HepG2 (cell line): ENCODE measurements at regions not wholly inside any gene's neighbourhood (a gene's known extent, or its start where the extent isn't known, plus 50 kb on each side); places are given as distances from the start of the nearest gene placed in this dataset.

ENCODE experiments used
- ATAC-seq: fragments of 200-7000 bp; cut with Tn5 transposase; 3 replicates; pipeline ENCODE4 v1.9.1; 2020; ENCODE audit warnings: mild to moderate bottlenecking, moderate library complexity
- BruUV-seq: library from RNA; stranded (reverse); fragments of 400-500 nt; replicated peaks from 2 replicates; lab custom pipeline; 2021; lab: Mats Ljungman, UMichigan
- CTCF ChIA-PET: fragments of 300-600 bp; formaldehyde crosslinking; extraction: SDS; loops from one replicate; lab custom pipeline; 2021; ENCODE audit warnings: low total read pairs, inconsistent platforms, low intra/inter-chr PET ratio; lab: Yijun Ruan, JAX
- POLR2A ChIA-PET: fragments of 350-600 bp; sonication (Branson Sonifier 250); formaldehyde crosslinking; loops from one replicate; lab custom pipeline; 2020; ENCODE audit warnings: antibody characterized with exemption, inconsistent platforms; lab: Yijun Ruan, JAX
- DNase-seq: peaks from one replicate; pipeline ENCODE4 v3.0.0-alpha.2; 2015; ENCODE audit warnings: low spot score
- FAIRE-seq: peaks from 3 replicates; lab custom pipeline; 2011; peaks lifted over from hg19 to GRCh38; lab: Jason Lieb, UNC
- H2AFZ ChIP-seq: one replicate; pipeline ENCODE4 v1.6.1; 2011; ENCODE audit warnings: low read length, inconsistent platforms
- H3K27ac ChIP-seq: fragments of 300-600 bp; 3 replicates; pipeline ENCODE4 v1.8.0; 2011; ENCODE audit warnings: mixed run types, mild to moderate bottlenecking, mixed read lengths, low read length, inconsistent platforms; ENCODE audit not compliant: insufficient read depth; ENCODE audit errors: extremely low read length
- H3K27me3 ChIP-seq, 2 experiments: fragments of 200-600 bp in 1 of 2; 2 replicates in 1 of 2; 3 replicates in 1 of 2; pipeline versions ENCODE4 v1.6.0 to v1.8.0; 2011; ENCODE audit warnings: low read length in 2 of 2, mild to moderate bottlenecking in 2 of 2, moderate library complexity in 2 of 2, inconsistent platforms in 1 of 2; ENCODE audit not compliant: insufficient read depth in 2 of 2, control insufficient read depth in 1 of 2
- H3K36me3 ChIP-seq, 2 experiments: fragments of 200-600 bp in 1 of 2; replicated peaks in 1 of 2; 2 replicates in 1 of 2; 3 replicates in 1 of 2; pipeline versions ENCODE4 v1.5.1 to v1.8.0; 2011; ENCODE audit warnings: low read length in 2 of 2, inconsistent platforms in 1 of 2; ENCODE audit not compliant: insufficient read depth in 2 of 2, control insufficient read depth in 1 of 2
- H3K4me1 ChIP-seq: 2 replicates; pipeline ENCODE4 v1.5.1; 2012; ENCODE audit warnings: low read length, inconsistent platforms; ENCODE audit not compliant: insufficient read depth
- H3K4me2 ChIP-seq: 2 replicates; pipeline ENCODE4 v1.6.0; 2011; ENCODE audit warnings: low read depth, low read length, inconsistent platforms
- H3K4me3 ChIP-seq, 3 experiments: fragments of 200-600 bp in 1 of 3; sonication (generic), shearing (Covaris generic) in 1 of 3; replicated peaks in 1 of 3; 2 replicates each; pipeline ENCODE4 v1.5.1; 2011 to 2016; ENCODE audit warnings: low read length in 3 of 3, inconsistent platforms in 2 of 3, low read depth in 2 of 3, mild to moderate bottlenecking in 2 of 3, control low read depth in 1 of 3, mixed read lengths in 1 of 3; ENCODE audit not compliant: insufficient read depth in 1 of 3
- H3K79me2 ChIP-seq: one replicate; pipeline ENCODE4 v1.6.1; 2011; ENCODE audit warnings: low read length, inconsistent platforms; ENCODE audit not compliant: insufficient read depth
- H3K9ac ChIP-seq: 2 replicates; pipeline ENCODE4 v1.6.0; 2011; ENCODE audit warnings: mild to moderate bottlenecking, low read depth, low read length, inconsistent platforms; ENCODE audit not compliant: insufficient read depth
- H3K9me3 ChIP-seq: 2 replicates; pipeline ENCODE4 v1.5.1; 2012; ENCODE audit warnings: mild to moderate bottlenecking, low read length
- H4K20me1 ChIP-seq: 2 replicates; pipeline ENCODE4 v1.6.0; 2011; ENCODE audit warnings: inconsistent platforms, mild to moderate bottlenecking, low read length, moderate library complexity; ENCODE audit not compliant: insufficient read depth
- CENPT ChIP-seq: sonication (generic); formaldehyde crosslinking; IDR thresholded peaks from 2 replicates; pipeline ENCODE4 v1.8.0; 2022; ENCODE audit warnings: low read depth, mild to moderate bottlenecking, moderate library complexity, missing genetic modification reagents
- DNMT3B ChIP-seq: conservative IDR thresholded peaks from 2 replicates; pipeline ENCODE4 v1.6.1; 2016; ENCODE audit warnings: missing biosample characterization, control low read depth
- PHF20 ChIP-seq: sonication (generic); formaldehyde crosslinking; IDR thresholded peaks from 2 replicates; pipeline ENCODE4 v1.5.0; 2020; ENCODE audit warnings: mild to moderate bottlenecking, missing genetic modification reagents
- PHF8 ChIP-seq: sonication (generic); formaldehyde crosslinking; IDR thresholded peaks from 2 replicates; pipeline ENCODE4 v1.5.0; 2020; ENCODE audit warnings: missing genetic modification reagents
- POLR2A ChIP-seq, 2 experiments: IDR thresholded peaks; 2 replicates each; pipeline ENCODE4 v1.6.1; 2011; ENCODE audit warnings: low read depth in 2 of 2, low read length in 2 of 2, mild to moderate bottlenecking in 1 of 2, moderate library complexity in 1 of 2; ENCODE audit not compliant: insufficient read depth in 1 of 2
- SSRP1 ChIP-seq: IDR thresholded peaks from 2 replicates; pipeline ENCODE4 v1.6.1; 2016; ENCODE audit warnings: control low read depth
- U2AF2 ChIP-seq: fragments of 200-400 bp; formaldehyde crosslinking; IDR thresholded peaks from 2 replicates; pipeline ENCODE4 v1.6.1; 2017; ENCODE audit warnings: low read depth, mild to moderate bottlenecking, low read length
- ZNF605 ChIP-seq: sonication (generic); formaldehyde crosslinking; IDR thresholded peaks from 2 replicates; pipeline ENCODE4 v1.8.0; 2022; ENCODE audit warnings: mild to moderate bottlenecking, missing genetic modification reagents
- ZNF775 ChIP-seq: sonication (generic); formaldehyde crosslinking; IDR thresholded peaks from 2 replicates; pipeline ENCODE4 v1.4.0; 2020; ENCODE audit warnings: missing genetic modification reagents, mild to moderate bottlenecking, moderate library complexity, borderline replicate concordance
- ZNF850 ChIP-seq: sonication (generic); formaldehyde crosslinking; conservative IDR thresholded peaks from 2 replicates; pipeline ENCODE4 v1.9.0; 2021; ENCODE audit warnings: mild to moderate bottlenecking, missing genetic modification reagents
- WGBS: methylation state at CpG from one replicate; pipeline ENCODE4 v1.1.6; 2017; ENCODE audit warnings: low lambda C conversion rate; 5-methylcytosine and 5-hydroxymethylcytosine counted together
- in situ Hi-C: cut with HindIII; loops from 2 replicates; pipeline ENCODE4 v1.10.0; 2017; ENCODE audit warnings: low pct_unique_long_range_greater_than_20kb; ENCODE audit not compliant: extremely low pct_ligation_motif_present
- intact Hi-C: fragments of 100-400 bp; cut with micrococcal nuclease; formaldehyde crosslinking; loops from one replicate; pipeline ENCODE4 v1.10.0; 2022; ENCODE audit not compliant: unreplicated experiment
- TF ChIP-seq, protein P1 (sequence below): sonication (generic); formaldehyde crosslinking; IDR thresholded peaks from 2 replicates; pipeline ENCODE4 v1.8.1; 2023; ENCODE audit warnings: mild to moderate bottlenecking, missing genetic modification reagents
- TF ChIP-seq, protein P2 (sequence below): sonication (generic); formaldehyde crosslinking; IDR thresholded peaks from 2 replicates; pipeline ENCODE4 v1.8.0; 2022; ENCODE audit warnings: mild to moderate bottlenecking, missing genetic modification reagents; ENCODE audit not compliant: insufficient replicate concordance
- TF ChIP-seq, protein P3 (sequence below): conservative IDR thresholded peaks from 2 replicates; pipeline ENCODE4 v1.6.1; 2018; ENCODE audit warnings: missing genetic modification reagents
- TF ChIP-seq, protein P4 (sequence below): sonication (generic); formaldehyde crosslinking; IDR thresholded peaks from 2 replicates; pipeline ENCODE4; 2020; ENCODE audit warnings: missing genetic modification reagents, mild to moderate bottlenecking, borderline replicate concordance

DNA sequence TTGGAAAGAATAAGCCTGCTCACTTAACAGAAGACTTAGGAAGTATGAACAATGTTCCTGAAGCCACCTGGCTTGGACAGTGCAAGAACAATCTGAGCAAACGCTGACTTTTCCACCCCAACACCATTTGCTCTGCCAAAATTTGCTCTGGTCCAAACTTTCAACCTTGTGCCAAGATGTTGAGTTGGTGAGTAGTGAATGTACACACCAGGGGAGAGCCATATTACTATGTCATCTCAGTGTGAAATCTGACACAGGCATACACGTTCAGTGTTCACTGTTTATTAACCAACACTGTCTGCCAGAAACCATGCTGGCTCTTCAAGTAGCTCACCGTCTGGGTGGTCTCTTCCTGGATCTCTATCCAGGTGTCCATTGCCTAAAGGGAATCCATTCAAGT lies 152.9 kb upstream of the LPP start:
- H3K9me3 ChIP-seq: no peaks in the 10 kb centered on the region
- H3K27me3 ChIP-seq: no peaks in the 10 kb centered on the region
- no peak overlapping the region for H2AFZ ChIP-seq
- in situ Hi-C loops: loop anchor here (10.0 kb wide), 1 partner anchor 256 kb away; the partner anchor contains the start of gene BCL6
- peak overlapping the region in 1 of 3 experiments; percentile 20; a peak in 1 of 6 replicates for H3K4me3 ChIP-seq
- H3K4me2 ChIP-seq: peak overlapping the region; percentile 72
- DNase-seq (no peak), FAIRE-seq (no peak), ATAC-seq (no peak)
- no peaks in the 10 kb centered on the region for H4K20me1 ChIP-seq
- WGBS: 9% methylated on average over 3 of the region's 3 CpGs
- BruUV-seq: no TSS peak
- intact Hi-C loops: loop anchor here (10.0 kb wide), 1 partner anchor 86 kb away; no protein-coding TSS in a partner anchor
- ChIA-PET POLR2A (interaction anchor here (1.0 to 4.9 kb wide), 7 partner anchors 18 to 294 kb away, joined by 3 to 64 read pairs (median 18); partner anchors contain the start of gene BCL6), CTCF (no interaction called here)
- H3K79me2 ChIP-seq: peaks cover 11% of the 10 kb centered on the region
- H3K27ac ChIP-seq: peak overlapping the region; percentile 90
- H3K36me3 ChIP-seq: no peaks in the 10 kb centered on the region
- H3K9ac ChIP-seq: peak overlapping the region; percentile 72
- peaks cover 99% of the 10 kb centered on the region for H3K4me1 ChIP-seq
- TF ChIP-seq ZNF775 (CRISPR knock-in tag) (peak; percentile 38; the same call in 1 of the 2 replicates), CENPT (no peak), ZNF605 (CRISPR knock-in tag) (0 out of 2 replicates have a peak, but pooled peaks have one; percentile 10), POLR2A (IDR thresholded peaks at IDR 0.05; ENCODE audit: insufficient read depth in 1 of 2, low read depth in 2 of 2, low read length in 2 of 2) (peak in 1 of 2 experiments; percentile 23; a peak in 1 of 4 replicates), SSRP1 (0 out of 2 replicates have a peak, but pooled peaks have one; percentile 34), U2AF2 (no peak), PHF8 (CRISPR knock-in tag) (0 out of 2 replicates have a peak, but pooled peaks have one; percentile 4), DNMT3B (CRISPR knock-in tag) (no peak), ZNF850 (CRISPR knock-in tag) (no peak), PHF20 (CRISPR knock-in tag) (no peak)
- TF ChIP-seq, protein P1, sequence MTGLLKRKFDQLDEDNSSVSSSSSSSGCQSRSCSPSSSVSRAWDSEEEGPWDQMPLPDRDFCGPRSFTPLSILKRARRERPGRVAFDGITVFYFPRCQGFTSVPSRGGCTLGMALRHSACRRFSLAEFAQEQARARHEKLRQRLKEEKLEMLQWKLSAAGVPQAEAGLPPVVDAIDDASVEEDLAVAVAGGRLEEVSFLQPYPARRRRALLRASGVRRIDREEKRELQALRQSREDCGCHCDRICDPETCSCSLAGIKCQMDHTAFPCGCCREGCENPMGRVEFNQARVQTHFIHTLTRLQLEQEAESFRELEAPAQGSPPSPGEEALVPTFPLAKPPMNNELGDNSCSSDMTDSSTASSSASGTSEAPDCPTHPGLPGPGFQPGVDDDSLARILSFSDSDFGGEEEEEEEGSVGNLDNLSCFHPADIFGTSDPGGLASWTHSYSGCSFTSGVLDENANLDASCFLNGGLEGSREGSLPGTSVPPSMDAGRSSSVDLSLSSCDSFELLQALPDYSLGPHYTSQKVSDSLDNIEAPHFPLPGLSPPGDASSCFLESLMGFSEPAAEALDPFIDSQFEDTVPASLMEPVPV (CRISPR knock-in tag): no peak
- TF ChIP-seq, protein P2, sequence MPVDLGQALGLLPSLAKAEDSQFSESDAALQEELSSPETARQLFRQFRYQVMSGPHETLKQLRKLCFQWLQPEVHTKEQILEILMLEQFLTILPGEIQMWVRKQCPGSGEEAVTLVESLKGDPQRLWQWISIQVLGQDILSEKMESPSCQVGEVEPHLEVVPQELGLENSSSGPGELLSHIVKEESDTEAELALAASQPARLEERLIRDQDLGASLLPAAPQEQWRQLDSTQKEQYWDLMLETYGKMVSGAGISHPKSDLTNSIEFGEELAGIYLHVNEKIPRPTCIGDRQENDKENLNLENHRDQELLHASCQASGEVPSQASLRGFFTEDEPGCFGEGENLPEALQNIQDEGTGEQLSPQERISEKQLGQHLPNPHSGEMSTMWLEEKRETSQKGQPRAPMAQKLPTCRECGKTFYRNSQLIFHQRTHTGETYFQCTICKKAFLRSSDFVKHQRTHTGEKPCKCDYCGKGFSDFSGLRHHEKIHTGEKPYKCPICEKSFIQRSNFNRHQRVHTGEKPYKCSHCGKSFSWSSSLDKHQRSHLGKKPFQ (CRISPR knock-in tag): no peak
- TF ChIP-seq, protein P3, sequence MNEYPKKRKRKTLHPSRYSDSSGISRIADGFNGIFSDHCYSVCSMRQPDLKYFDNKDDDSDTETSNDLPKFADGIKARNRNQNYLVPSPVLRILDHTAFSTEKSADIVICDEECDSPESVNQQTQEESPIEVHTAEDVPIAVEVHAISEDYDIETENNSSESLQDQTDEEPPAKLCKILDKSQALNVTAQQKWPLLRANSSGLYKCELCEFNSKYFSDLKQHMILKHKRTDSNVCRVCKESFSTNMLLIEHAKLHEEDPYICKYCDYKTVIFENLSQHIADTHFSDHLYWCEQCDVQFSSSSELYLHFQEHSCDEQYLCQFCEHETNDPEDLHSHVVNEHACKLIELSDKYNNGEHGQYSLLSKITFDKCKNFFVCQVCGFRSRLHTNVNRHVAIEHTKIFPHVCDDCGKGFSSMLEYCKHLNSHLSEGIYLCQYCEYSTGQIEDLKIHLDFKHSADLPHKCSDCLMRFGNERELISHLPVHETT (CRISPR knock-in tag): no peak
- TF ChIP-seq, protein P4, sequence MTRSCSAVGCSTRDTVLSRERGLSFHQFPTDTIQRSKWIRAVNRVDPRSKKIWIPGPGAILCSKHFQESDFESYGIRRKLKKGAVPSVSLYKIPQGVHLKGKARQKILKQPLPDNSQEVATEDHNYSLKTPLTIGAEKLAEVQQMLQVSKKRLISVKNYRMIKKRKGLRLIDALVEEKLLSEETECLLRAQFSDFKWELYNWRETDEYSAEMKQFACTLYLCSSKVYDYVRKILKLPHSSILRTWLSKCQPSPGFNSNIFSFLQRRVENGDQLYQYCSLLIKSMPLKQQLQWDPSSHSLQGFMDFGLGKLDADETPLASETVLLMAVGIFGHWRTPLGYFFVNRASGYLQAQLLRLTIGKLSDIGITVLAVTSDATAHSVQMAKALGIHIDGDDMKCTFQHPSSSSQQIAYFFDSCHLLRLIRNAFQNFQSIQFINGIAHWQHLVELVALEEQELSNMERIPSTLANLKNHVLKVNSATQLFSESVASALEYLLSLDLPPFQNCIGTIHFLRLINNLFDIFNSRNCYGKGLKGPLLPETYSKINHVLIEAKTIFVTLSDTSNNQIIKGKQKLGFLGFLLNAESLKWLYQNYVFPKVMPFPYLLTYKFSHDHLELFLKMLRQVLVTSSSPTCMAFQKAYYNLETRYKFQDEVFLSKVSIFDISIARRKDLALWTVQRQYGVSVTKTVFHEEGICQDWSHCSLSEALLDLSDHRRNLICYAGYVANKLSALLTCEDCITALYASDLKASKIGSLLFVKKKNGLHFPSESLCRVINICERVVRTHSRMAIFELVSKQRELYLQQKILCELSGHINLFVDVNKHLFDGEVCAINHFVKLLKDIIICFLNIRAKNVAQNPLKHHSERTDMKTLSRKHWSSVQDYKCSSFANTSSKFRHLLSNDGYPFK (CRISPR knock-in tag): no peak
